ENCODE measurements at regions not wholly inside any gene's neighbourhood (a gene's known extent, or its start where the extent isn't known, plus 50 kb on each side); places are given as distances from the start of the nearest gene placed in this dataset.

- TF ChIP-seq, protein P1, sequence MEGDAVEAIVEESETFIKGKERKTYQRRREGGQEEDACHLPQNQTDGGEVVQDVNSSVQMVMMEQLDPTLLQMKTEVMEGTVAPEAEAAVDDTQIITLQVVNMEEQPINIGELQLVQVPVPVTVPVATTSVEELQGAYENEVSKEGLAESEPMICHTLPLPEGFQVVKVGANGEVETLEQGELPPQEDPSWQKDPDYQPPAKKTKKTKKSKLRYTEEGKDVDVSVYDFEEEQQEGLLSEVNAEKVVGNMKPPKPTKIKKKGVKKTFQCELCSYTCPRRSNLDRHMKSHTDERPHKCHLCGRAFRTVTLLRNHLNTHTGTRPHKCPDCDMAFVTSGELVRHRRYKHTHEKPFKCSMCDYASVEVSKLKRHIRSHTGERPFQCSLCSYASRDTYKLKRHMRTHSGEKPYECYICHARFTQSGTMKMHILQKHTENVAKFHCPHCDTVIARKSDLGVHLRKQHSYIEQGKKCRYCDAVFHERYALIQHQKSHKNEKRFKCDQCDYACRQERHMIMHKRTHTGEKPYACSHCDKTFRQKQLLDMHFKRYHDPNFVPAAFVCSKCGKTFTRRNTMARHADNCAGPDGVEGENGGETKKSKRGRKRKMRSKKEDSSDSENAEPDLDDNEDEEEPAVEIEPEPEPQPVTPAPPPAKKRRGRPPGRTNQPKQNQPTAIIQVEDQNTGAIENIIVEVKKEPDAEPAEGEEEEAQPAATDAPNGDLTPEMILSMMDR (IDR thresholded peaks at IDR 0.05; ENCODE audit: low read length), result no peak
- TF ChIP-seq EZH2 (optimal IDR thresholded peaks at IDR 0.05; ENCODE audit: low read depth, low read length), result no peak
These were observed 93.4 kb upstream of the CHD1 start for GRCh38 chr5:99022250-99022649.

All from MM.1S (cell line).